Esophagus squamous epithelium (tissue), 5 donors: ENCODE measurements at regions not wholly inside any gene's neighbourhood (a gene's known extent, or its start where the extent isn't known, plus 50 kb on each side); places are given as distances from the start of the nearest gene placed in this dataset.

ENCODE experiments used
- DNase-seq: peaks from one replicate; lab custom pipeline; 2025; lab: John Stamatoyannopoulos, UW
- H3K27ac ChIP-seq, 4 donors: fragments of 200-600 bp; sonication (generic); one replicate each; pipeline ENCODE4 v1.5.1; 2016 to 2019; ENCODE audit warnings: mild to moderate bottlenecking in 1 of 4
- H3K27me3 ChIP-seq, 4 donors: fragments of 200-600 bp; sonication (generic); 1 replicate in 3 of 4; 2 replicates in 1 of 4; pipeline versions ENCODE4 v1.5.1 to v1.6.0; 2017 to 2021; ENCODE audit warnings: antibody characterized with exemption in 1 of 4
- H3K36me3 ChIP-seq, 3 donors: fragments of 200-600 bp; sonication (generic); one replicate each; pipeline ENCODE4 v1.5.1; 2016 to 2019
- H3K4me1 ChIP-seq, 3 donors: fragments of 200-600 bp; sonication (generic); one replicate each; pipeline ENCODE4 v1.5.1; 2017 to 2019
- H3K4me3 ChIP-seq, 4 donors: fragments of 200-600 bp; sonication (generic); 1 replicate in 3 of 4; 2 replicates in 1 of 4; pipeline ENCODE4 v1.5.1; 2016 to 2019; ENCODE audit warnings: mild to moderate bottlenecking in 2 of 4, moderate library complexity in 1 of 4
- H3K9me3 ChIP-seq, 3 donors: fragments of 200-600 bp; sonication (generic); one replicate each; pipeline ENCODE4 v1.5.1; 2016 to 2019
- CTCF ChIP-seq, 6 experiments: fragments of 450-650 bp in 4 of 6; fragments of 200-600 bp in 2 of 6; sonication (generic) in 2 of 6; IDR thresholded peaks; one replicate each; pipeline ENCODE4 v1.5.1; 2016 to 2019; ENCODE audit warnings: antibody characterized with exemption in 6 of 6, mild to moderate bottlenecking in 4 of 6, moderate library complexity in 4 of 6
- POLR2A ChIP-seq, 4 donors: fragments of 450-650 bp; IDR thresholded peaks; one replicate each; pipeline ENCODE4 v1.6.1; 2017; ENCODE audit warnings: antibody characterized with exemption in 4 of 4, mild to moderate bottlenecking in 4 of 4, moderate library complexity in 3 of 4
- WGBS, 2 donors: methylation state at CpG; one replicate each; pipeline ENCODE4 v1.1.5; 2018; 5-methylcytosine and 5-hydroxymethylcytosine counted together
- intact Hi-C: fragments of 100-400 bp; cut with DNase I; formaldehyde crosslinking; loops from one replicate; pipeline ENCODE4 v1.15.0; 2022
- donor health status: DM: yes; HTN: yes; CAD: no.

- intact Hi-C loops = no loop called here
- no peaks in the 10 kb centered on the region for H3K27me3 ChIP-seq
- H3K9me3 ChIP-seq = no peaks in the 10 kb centered on the region
- H3K4me3 ChIP-seq = no peak overlapping the region
- no peak for DNase-seq
- TF ChIP-seq CTCF (IDR thresholded peaks at IDR 0.05) = no peak
- no peak for TF ChIP-seq POLR2A (IDR thresholded peaks at IDR 0.05)
- no peaks in the 10 kb centered on the region for H3K36me3 ChIP-seq
- no peak overlapping the region for H3K27ac ChIP-seq
- 63 to 75% methylated on average over 1 of the region's 1 CpG for WGBS, 2 donors
- H3K4me1 ChIP-seq = no peaks in the 10 kb centered on the region
These were observed 125.0 kb upstream of the DHRS4 start for GRCh38 chr14:23828616-23829015.

GRCh38 chr14:23829736-23830471, 123.7 kb upstream of the DHRS4 start:
- H3K4me3 ChIP-seq = no peak overlapping the region
- no peaks in the 10 kb centered on the region for H3K9me3 ChIP-seq
- no peaks in the 10 kb centered on the region for H3K4me1 ChIP-seq
- DNase-seq = no peak
- intact Hi-C loops = no loop called here
- H3K27me3 ChIP-seq = no peaks in the 10 kb centered on the region
- H3K36me3 ChIP-seq = no peaks in the 10 kb centered on the region
- H3K27ac ChIP-seq = no peak overlapping the region
- no peak for TF ChIP-seq CTCF (IDR thresholded peaks at IDR 0.05)
- TF ChIP-seq POLR2A (IDR thresholded peaks at IDR 0.05) = no peak
- 21 to 24% methylated on average over 2 of the region's 2 CpGs for WGBS, 2 donors

- intact Hi-C loops = no loop called here
- 37 to 61% methylated on average over 3 of the region's 3 CpGs for WGBS, 2 donors
- Histone ChIP-seq H3K27ac (no peak overlapping the region), H3K4me3 (no peak overlapping the region), H3K4me1 (no peaks in the 10 kb centered on the region), H3K27me3 (no peaks in the 10 kb centered on the region), H3K9me3 (no peaks in the 10 kb centered on the region), H3K36me3 (no peaks in the 10 kb centered on the region)
- no peak for DNase-seq
- TF ChIP-seq POLR2A (IDR thresholded peaks at IDR 0.05) (no peak), CTCF (IDR thresholded peaks at IDR 0.05) (no peak)
These were observed 122.0 kb upstream of the DHRS4 start for GRCh38 chr14:23831596-23831995.

- no peak for TF ChIP-seq POLR2A (IDR thresholded peaks at IDR 0.05)
- no peak for TF ChIP-seq CTCF (IDR thresholded peaks at IDR 0.05)
- H3K4me3 ChIP-seq = no peak overlapping the region
- no peaks in the 10 kb centered on the region for H3K27me3 ChIP-seq
- intact Hi-C loops = no loop called here
- H3K36me3 ChIP-seq = no peaks in the 10 kb centered on the region
- H3K9me3 ChIP-seq = no peaks in the 10 kb centered on the region
- H3K27ac ChIP-seq = no peak overlapping the region
- WGBS, 2 donors = 39 to 54% methylated on average over 2 of the region's 2 CpGs
- no peak for DNase-seq
- H3K4me1 ChIP-seq = no peaks in the 10 kb centered on the region
These were observed 91.9 kb upstream of the DHRS4 start for GRCh38 chr14:23861666-23862065.

GRCh38 chr14:23862513-23862912, 91.1 kb upstream of the DHRS4 start:
- Histone ChIP-seq H3K27ac (no peak overlapping the region), H3K36me3 (no peaks in the 10 kb centered on the region), H3K9me3 (no peaks in the 10 kb centered on the region), H3K4me3 (no peak overlapping the region), H3K4me1 (no peaks in the 10 kb centered on the region), H3K27me3 (no peaks in the 10 kb centered on the region)
- WGBS, 2 donors = 68% methylated on average over 2 of the region's 2 CpGs
- intact Hi-C loops = no loop called here
- no peak for DNase-seq
- TF ChIP-seq POLR2A (IDR thresholded peaks at IDR 0.05) (no peak), CTCF (IDR thresholded peaks at IDR 0.05) (no peak)
